ENCODE measurements at regions not wholly inside any gene's neighbourhood (a gene's known extent, or its start where the extent isn't known, plus 50 kb on each side); places are given as distances from the start of the nearest gene placed in this dataset.

- DNase-seq (ENCODE audit: low read depth, low spot score) = no peak
Observed at GRCh38 chr2:18136881-18137475, 258.5 kb downstream of the KCNS3 start.

- no peak for DNase-seq (ENCODE audit: low read depth, low spot score)
Observed at GRCh38 chr2:18133310-18133709, 254.8 kb downstream of the KCNS3 start.

GRCh38 chr2:18132697-18133096 lies 254.2 kb downstream of the KCNS3 start:
- DNase-seq (ENCODE audit: low read depth, low spot score) = no peak

- DNase-seq (ENCODE audit: low read depth, low spot score) = no peak
Observed at GRCh38 chr2:18131761-18132160, 253.3 kb downstream of the KCNS3 start.

- no peak for DNase-seq (ENCODE audit: low read depth, low spot score)
Observed at GRCh38 chr2:18129348-18129747, 250.9 kb downstream of the KCNS3 start.

GRCh38 chr2:18125303-18125702 lies 246.8 kb downstream of the KCNS3 start:
- no peak for DNase-seq (ENCODE audit: low read depth, low spot score)

GRCh38 chr2:18124116-18124835 lies 245.8 kb downstream of the KCNS3 start:
- DNase-seq (ENCODE audit: low read depth, low spot score) = no peak

GRCh38 chr2:18123577-18123976 lies 245.1 kb downstream of the KCNS3 start:
- no peak for DNase-seq (ENCODE audit: low read depth, low spot score)

GRCh38 chr2:18123211-18123570 lies 244.7 kb downstream of the KCNS3 start:
- no peak for DNase-seq (ENCODE audit: low read depth, low spot score)

- no peak for DNase-seq (ENCODE audit: low read depth, low spot score)
Observed at GRCh38 chr2:18122544-18123210, 244.2 kb downstream of the KCNS3 start.

GRCh38 chr2:18119883-18120282 lies 241.4 kb downstream of the KCNS3 start:
- DNase-seq (ENCODE audit: low read depth, low spot score) = no peak

GRCh38 chr2:18118703-18119102 lies 240.2 kb downstream of the KCNS3 start:
- no peak for DNase-seq (ENCODE audit: low read depth, low spot score)

GRCh38 chr2:18117592-18117991 lies 239.1 kb downstream of the KCNS3 start:
- DNase-seq (ENCODE audit: low read depth, low spot score) = peak; percentile 20

- DNase-seq (ENCODE audit: low read depth, low spot score) = no peak
Observed at GRCh38 chr2:18110222-18110621, 231.8 kb downstream of the KCNS3 start.

- no peak for DNase-seq (ENCODE audit: low read depth, low spot score)
Observed at GRCh38 chr2:18106841-18107240, 228.4 kb downstream of the KCNS3 start.

- DNase-seq (ENCODE audit: low read depth, low spot score) = no peak
Observed at GRCh38 chr2:18105929-18106328, 227.5 kb downstream of the KCNS3 start.

- DNase-seq (ENCODE audit: low read depth, low spot score) = no peak
Observed at GRCh38 chr2:18104595-18105224, 226.2 kb downstream of the KCNS3 start.

- no peak for DNase-seq (ENCODE audit: low read depth, low spot score)
Observed at GRCh38 chr2:18096836-18097405, 218.5 kb downstream of the KCNS3 start.

GRCh38 chr2:18094277-18094676 lies 215.8 kb downstream of the KCNS3 start:
- DNase-seq (ENCODE audit: low read depth, low spot score) = no peak

GRCh38 chr2:18093196-18093595 lies 214.7 kb downstream of the KCNS3 start:
- no peak for DNase-seq (ENCODE audit: low read depth, low spot score)

- no peak for DNase-seq (ENCODE audit: low read depth, low spot score)
Observed at GRCh38 chr2:18092760-18093159, 214.3 kb downstream of the KCNS3 start.

GRCh38 chr2:18085593-18085992 lies 207.1 kb downstream of the KCNS3 start:
- DNase-seq (ENCODE audit: low read depth, low spot score) = no peak

Measured in ELF-1 (cell line).